ENCODE measurements at regions not wholly inside any gene's neighbourhood (a gene's known extent, or its start where the extent isn't known, plus 50 kb on each side); places are given as distances from the start of the nearest gene placed in this dataset.

- Histone ChIP-seq H3K27ac (ENCODE audit: extremely low read depth, low read depth, low read length) (no peak overlapping the region; the same call in 1 of the 2 replicates), H3K4me1 (ENCODE audit: control insufficient read depth, insufficient read depth, low read length) (peaks cover 19% of the 10 kb centered on the region), H3K9me3 (ENCODE audit: control insufficient read depth, insufficient read depth, low read depth, low read length) (no peaks in the 10 kb centered on the region), H3K4me3 (ENCODE audit: low read depth, low read length) (no peak overlapping the region), H3K36me3 (ENCODE audit: control insufficient read depth in 2 of 2, insufficient read depth in 1 of 2, low read length in 2 of 2) (no peaks in the 10 kb centered on the region)
- POLR2A ChIA-PET: no interaction called here
- TF ChIP-seq ZNF488 (tag by site-specific recombination; IDR thresholded peaks at IDR 0.05): no peak
- TF ChIP-seq ZNF645 (tag by site-specific recombination; IDR thresholded peaks at IDR 0.05): no peak
- no peak for TF ChIP-seq WT1 (tag by site-specific recombination; IDR thresholded peaks at IDR 0.05)
- TF ChIP-seq ZNF624 (tag by site-specific recombination; IDR thresholded peaks at IDR 0.05): no peak
- peak; percentile 71 for TF ChIP-seq ZNF341 (tag by site-specific recombination; IDR thresholded peaks at IDR 0.05; ENCODE audit: low read depth)
- TF ChIP-seq SETDB1 (IDR thresholded peaks at IDR 0.05; ENCODE audit: insufficient read length, low read length): peak; percentile 56
- TF ChIP-seq ZBTB10 (tag by site-specific recombination; IDR thresholded peaks at IDR 0.05): no peak
- CTCF ChIA-PET: no interaction called here
Measured at GRCh38 chr2:19503915-19504314, 145.5 kb upstream of the OSR1 start.

DNA sequence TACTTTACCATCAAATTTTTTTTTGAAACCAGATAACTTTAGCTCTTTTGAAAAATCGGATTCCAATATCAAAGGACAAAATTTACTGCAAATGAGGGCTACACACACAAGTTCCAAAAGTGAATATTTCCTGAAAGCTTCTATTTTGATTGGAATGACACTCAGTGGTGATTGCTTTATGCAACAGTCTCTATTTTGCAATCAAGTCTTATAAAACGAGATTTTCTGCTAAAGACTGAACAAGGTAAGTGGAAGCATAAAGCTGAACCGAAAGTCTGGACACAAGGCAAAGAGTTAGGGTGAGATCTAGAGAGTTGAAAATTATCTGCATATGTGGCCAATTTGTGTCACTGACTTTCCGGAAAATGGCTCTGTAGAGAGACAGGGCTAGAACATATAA lies 145.0 kb upstream of the OSR1 start:
- ChIA-PET POLR2A (no interaction called here), CTCF (interaction anchor here (0.6 kb wide), 1 partner anchor 1157 kb away, joined by 7 read pairs; no protein-coding TSS in a partner anchor)
- TF ChIP-seq REPIN1 (tag by site-specific recombination; IDR thresholded peaks at IDR 0.05; ENCODE audit: low read depth): no peak
- no peak for TF ChIP-seq ZNF223 (tag by site-specific recombination; IDR thresholded peaks at IDR 0.05)
- TF ChIP-seq, protein P1, sequence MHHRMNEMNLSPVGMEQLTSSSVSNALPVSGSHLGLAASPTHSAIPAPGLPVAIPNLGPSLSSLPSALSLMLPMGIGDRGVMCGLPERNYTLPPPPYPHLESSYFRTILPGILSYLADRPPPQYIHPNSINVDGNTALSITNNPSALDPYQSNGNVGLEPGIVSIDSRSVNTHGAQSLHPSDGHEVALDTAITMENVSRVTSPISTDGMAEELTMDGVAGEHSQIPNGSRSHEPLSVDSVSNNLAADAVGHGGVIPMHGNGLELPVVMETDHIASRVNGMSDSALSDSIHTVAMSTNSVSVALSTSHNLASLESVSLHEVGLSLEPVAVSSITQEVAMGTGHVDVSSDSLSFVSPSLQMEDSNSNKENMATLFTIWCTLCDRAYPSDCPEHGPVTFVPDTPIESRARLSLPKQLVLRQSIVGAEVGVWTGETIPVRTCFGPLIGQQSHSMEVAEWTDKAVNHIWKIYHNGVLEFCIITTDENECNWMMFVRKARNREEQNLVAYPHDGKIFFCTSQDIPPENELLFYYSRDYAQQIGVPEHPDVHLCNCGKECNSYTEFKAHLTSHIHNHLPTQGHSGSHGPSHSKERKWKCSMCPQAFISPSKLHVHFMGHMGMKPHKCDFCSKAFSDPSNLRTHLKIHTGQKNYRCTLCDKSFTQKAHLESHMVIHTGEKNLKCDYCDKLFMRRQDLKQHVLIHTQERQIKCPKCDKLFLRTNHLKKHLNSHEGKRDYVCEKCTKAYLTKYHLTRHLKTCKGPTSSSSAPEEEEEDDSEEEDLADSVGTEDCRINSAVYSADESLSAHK (tag by site-specific recombination; IDR thresholded peaks at IDR 0.05): no peak
- TF ChIP-seq ZFP41 (tag by site-specific recombination; IDR thresholded peaks at IDR 0.05; ENCODE audit: borderline replicate concordance): no peak
- TF ChIP-seq ZNF473 (tag by site-specific recombination; IDR thresholded peaks at IDR 0.05): no peak
- TF ChIP-seq, protein P2, sequence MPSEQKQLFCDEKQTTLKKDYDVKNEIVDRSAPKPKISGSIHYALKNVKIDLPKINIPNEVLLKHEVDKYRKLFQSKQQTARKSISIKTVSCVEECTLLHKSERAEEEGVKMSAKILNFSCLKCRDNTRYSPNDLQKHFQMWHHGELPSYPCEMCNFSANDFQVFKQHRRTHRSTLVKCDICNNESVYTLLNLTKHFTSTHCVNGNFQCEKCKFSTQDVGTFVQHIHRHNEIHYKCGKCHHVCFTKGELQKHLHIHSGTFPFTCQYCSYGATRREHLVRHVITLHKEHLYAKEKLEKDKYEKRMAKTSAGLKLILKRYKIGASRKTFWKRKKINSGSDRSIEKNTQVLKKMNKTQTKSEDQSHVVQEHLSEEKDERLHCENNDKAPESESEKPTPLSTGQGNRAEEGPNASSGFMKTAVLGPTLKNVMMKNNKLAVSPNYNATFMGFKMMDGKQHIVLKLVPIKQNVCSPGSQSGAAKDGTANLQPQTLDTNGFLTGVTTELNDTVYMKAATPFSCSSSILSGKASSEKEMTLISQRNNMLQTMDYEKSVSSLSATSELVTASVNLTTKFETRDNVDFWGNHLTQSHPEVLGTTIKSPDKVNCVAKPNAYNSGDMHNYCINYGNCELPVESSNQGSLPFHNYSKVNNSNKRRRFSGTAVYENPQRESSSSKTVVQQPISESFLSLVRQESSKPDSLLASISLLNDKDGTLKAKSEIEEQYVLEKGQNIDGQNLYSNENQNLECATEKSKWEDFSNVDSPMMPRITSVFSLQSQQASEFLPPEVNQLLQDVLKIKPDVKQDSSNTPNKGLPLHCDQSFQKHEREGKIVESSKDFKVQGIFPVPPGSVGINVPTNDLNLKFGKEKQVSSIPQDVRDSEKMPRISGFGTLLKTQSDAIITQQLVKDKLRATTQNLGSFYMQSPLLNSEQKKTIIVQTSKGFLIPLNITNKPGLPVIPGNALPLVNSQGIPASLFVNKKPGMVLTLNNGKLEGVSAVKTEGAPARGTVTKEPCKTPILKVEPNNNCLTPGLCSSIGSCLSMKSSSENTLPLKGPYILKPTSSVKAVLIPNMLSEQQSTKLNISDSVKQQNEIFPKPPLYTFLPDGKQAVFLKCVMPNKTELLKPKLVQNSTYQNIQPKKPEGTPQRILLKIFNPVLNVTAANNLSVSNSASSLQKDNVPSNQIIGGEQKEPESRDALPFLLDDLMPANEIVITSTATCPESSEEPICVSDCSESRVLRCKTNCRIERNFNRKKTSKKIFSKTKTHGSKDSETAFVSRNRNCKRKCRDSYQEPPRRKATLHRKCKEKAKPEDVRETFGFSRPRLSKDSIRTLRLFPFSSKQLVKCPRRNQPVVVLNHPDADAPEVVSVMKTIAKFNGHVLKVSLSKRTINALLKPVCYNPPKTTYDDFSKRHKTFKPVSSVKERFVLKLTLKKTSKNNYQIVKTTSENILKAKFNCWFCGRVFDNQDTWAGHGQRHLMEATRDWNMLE (tag by site-specific recombination; conservative IDR thresholded peaks at IDR 0.05; ENCODE audit: low read depth): no peak
- TF ChIP-seq, protein P3, sequence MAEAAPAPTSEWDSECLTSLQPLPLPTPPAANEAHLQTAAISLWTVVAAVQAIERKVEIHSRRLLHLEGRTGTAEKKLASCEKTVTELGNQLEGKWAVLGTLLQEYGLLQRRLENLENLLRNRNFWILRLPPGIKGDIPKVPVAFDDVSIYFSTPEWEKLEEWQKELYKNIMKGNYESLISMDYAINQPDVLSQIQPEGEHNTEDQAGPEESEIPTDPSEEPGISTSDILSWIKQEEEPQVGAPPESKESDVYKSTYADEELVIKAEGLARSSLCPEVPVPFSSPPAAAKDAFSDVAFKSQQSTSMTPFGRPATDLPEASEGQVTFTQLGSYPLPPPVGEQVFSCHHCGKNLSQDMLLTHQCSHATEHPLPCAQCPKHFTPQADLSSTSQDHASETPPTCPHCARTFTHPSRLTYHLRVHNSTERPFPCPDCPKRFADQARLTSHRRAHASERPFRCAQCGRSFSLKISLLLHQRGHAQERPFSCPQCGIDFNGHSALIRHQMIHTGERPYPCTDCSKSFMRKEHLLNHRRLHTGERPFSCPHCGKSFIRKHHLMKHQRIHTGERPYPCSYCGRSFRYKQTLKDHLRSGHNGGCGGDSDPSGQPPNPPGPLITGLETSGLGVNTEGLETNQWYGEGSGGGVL (tag by site-specific recombination; IDR thresholded peaks at IDR 0.05): no peak
- no peak for TF ChIP-seq ZNF114 (tag by site-specific recombination; IDR thresholded peaks at IDR 0.05)
- Histone ChIP-seq H3K36me3 (ENCODE audit: control insufficient read depth in 2 of 2, insufficient read depth in 1 of 2, low read length in 2 of 2) (no peaks in the 10 kb centered on the region), H3K4me1 (ENCODE audit: control insufficient read depth, insufficient read depth, low read length) (peaks cover 19% of the 10 kb centered on the region), H3K4me3 (ENCODE audit: low read depth, low read length) (no peak overlapping the region), H3K9me3 (ENCODE audit: control insufficient read depth, insufficient read depth, low read depth, low read length) (no peaks in the 10 kb centered on the region), H3K27ac (ENCODE audit: extremely low read depth, low read depth, low read length) (no peak overlapping the region)
